Fibroblast of the aortic adventitia (primary cell): ENCODE measurements at regions not wholly inside any gene's neighbourhood (a gene's known extent, or its start where the extent isn't known, plus 50 kb on each side); places are given as distances from the start of the nearest gene placed in this dataset.
"Not testable (repeated sequence)": the region's sequence is repeated elsewhere in the genome, so short reads cannot be mapped to it uniquely, and the experiment has no call there.

Source experiments
- DNase-seq: peaks from one replicate; pipeline ENCODE4 v3.0.0-alpha.2; 2010; ENCODE audit warnings: low read depth
- H3K4me3 ChIP-seq: 2 replicates; pipeline ENCODE4 v1.5.1; 2011; ENCODE audit warnings: low read depth, mild to moderate bottlenecking, control low read depth, low read length, moderate library complexity
- CTCF ChIP-seq: IDR thresholded peaks from 2 replicates; pipeline ENCODE4 v1.5.1; 2011; ENCODE audit warnings: mild to moderate bottlenecking, low read length, control low read depth, inconsistent platforms; ENCODE audit not compliant: insufficient read depth

GRCh38 chr5:155815248-155815647 lies 511.7 kb upstream of the SGCD start:
- no peak overlapping the region for H3K4me3 ChIP-seq
- TF ChIP-seq CTCF = no peak
- no peak for DNase-seq

GRCh38 chr5:155822177-155822576 lies 504.8 kb upstream of the SGCD start:
- TF ChIP-seq CTCF = no peak
- H3K4me3 ChIP-seq = no peak overlapping the region
- DNase-seq = no peak

GRCh38 chr5:155826611-155827507 lies 500.1 kb upstream of the SGCD start:
- no peak for TF ChIP-seq CTCF
- no peak overlapping the region for H3K4me3 ChIP-seq
- no peak for DNase-seq

GRCh38 chr5:155827508-155827815 lies 499.5 kb upstream of the SGCD start:
- H3K4me3 ChIP-seq, DNase-seq: not testable (repeated sequence)

- no peak for DNase-seq
Measured at GRCh38 chr5:155827949-155828348, 499.0 kb upstream of the SGCD start.

GRCh38 chr5:155831491-155831890 lies 495.5 kb upstream of the SGCD start:
- DNase-seq = no peak
- TF ChIP-seq CTCF = no peak
- H3K4me3 ChIP-seq = no peak overlapping the region

More at GRCh38 chr5:155827949-155828348, 499.0 kb upstream of the SGCD start:
- no peak for TF ChIP-seq CTCF
- no peak overlapping the region for H3K4me3 ChIP-seq

- H3K4me3 ChIP-seq = no peak overlapping the region
- TF ChIP-seq CTCF = no peak
- no peak for DNase-seq
Measured at GRCh38 chr5:155833287-155833686, 493.7 kb upstream of the SGCD start.
